K562 (cell line): ENCODE measurements at regions not wholly inside any gene's neighbourhood (a gene's known extent, or its start where the extent isn't known, plus 50 kb on each side); places are given as distances from the start of the nearest gene placed in this dataset.

Experiments
- ATAC-seq: fragments of 200-7000 bp; cut with Tn5 transposase; 3 replicates; pipeline ENCODE4 v1.9.1; 2020; ENCODE audit warnings: moderate library complexity
- BruUV-seq: library from RNA; stranded (reverse); fragments of 400-500 nt; replicated peaks from 2 replicates; lab custom pipeline; 2021; lab: Mats Ljungman, UMichigan
- CTCF ChIA-PET: fragments of 300-600 bp; formaldehyde crosslinking; extraction: SDS; loops from one replicate; lab custom pipeline; 2021; ENCODE audit warnings: low intra/inter-chr PET ratio; lab: Yijun Ruan, JAX
- POLR2A ChIA-PET: fragments of 300-600, 350-650 bp; sonication (Branson Sonifier 250); formaldehyde crosslinking; extraction: SDS; loops from one replicate; lab custom pipeline; 2021; ENCODE audit warnings: antibody characterized with exemption, inconsistent platforms; lab: Yijun Ruan, JAX
- DNase-seq, 4 experiments: peaks; one replicate each; pipeline versions ENCODE4 v3.0.0 to v3.0.0-alpha.2; 2011 to 2018; ENCODE audit warnings: low spot score in 3 of 4, mixed read lengths in 3 of 4; ENCODE audit errors: extremely low read depth in 1 of 4
- FAIRE-seq: peaks from 2 replicates; lab custom pipeline; 2011; peaks lifted over from hg19 to GRCh38; lab: Jason Lieb, UNC
- H2AFZ ChIP-seq: 2 replicates; pipeline ENCODE4 v1.6.0; 2011; ENCODE audit warnings: low read depth, low read length, control low read depth, inconsistent platforms
- H3K27ac ChIP-seq: fragments of 200-600 bp; 3 replicates; pipeline ENCODE4 v1.8.0; 2011; ENCODE audit warnings: low read depth, mild to moderate bottlenecking, control low read depth, inconsistent platforms, low read length, moderate library complexity, mixed read lengths; ENCODE audit errors: extremely low read depth
- H3K27me3 ChIP-seq, 2 experiments: fragments of 300-600 bp in 1 of 2; 2 replicates in 1 of 2; 3 replicates in 1 of 2; pipeline versions ENCODE4 v1.6.0 to v1.8.0; 2011; ENCODE audit warnings: inconsistent platforms in 2 of 2, low read length in 2 of 2, mild to moderate bottlenecking in 1 of 2, mixed read lengths in 1 of 2, moderate library complexity in 1 of 2; ENCODE audit not compliant: control insufficient read depth in 2 of 2, insufficient read depth in 2 of 2
- H3K36me3 ChIP-seq: fragments of 300-600 bp; 3 replicates; pipeline ENCODE4 v1.8.0; 2011; ENCODE audit warnings: mild to moderate bottlenecking, low read length, inconsistent platforms; ENCODE audit not compliant: control insufficient read depth, insufficient read depth
- H3K4me1 ChIP-seq, 2 experiments: fragments of 200-600 bp in 1 of 2; replicated peaks in 1 of 2; 2 replicates in 1 of 2; 3 replicates in 1 of 2; pipeline versions ENCODE4 v1.5.1 to v1.8.0; 2011; ENCODE audit warnings: inconsistent platforms in 2 of 2, low read length in 2 of 2, mild to moderate bottlenecking in 1 of 2, mixed read lengths in 1 of 2, moderate library complexity in 1 of 2; ENCODE audit not compliant: control insufficient read depth in 2 of 2, insufficient read depth in 2 of 2
- H3K4me2 ChIP-seq: 2 replicates; pipeline ENCODE4 v1.6.1; 2011; ENCODE audit warnings: low read length, control low read depth, inconsistent platforms, mixed read lengths; ENCODE audit not compliant: insufficient read depth
- H3K4me3 ChIP-seq: fragments of 200-600 bp; sonication (generic), shearing (Covaris generic); 2 replicates; pipeline ENCODE4 v1.5.1; 2016; ENCODE audit warnings: control low read depth, inconsistent platforms
- H3K79me2 ChIP-seq: fragments of 200-600 bp; 3 replicates; pipeline ENCODE4 v1.8.0; 2011; ENCODE audit warnings: low read length, inconsistent platforms; ENCODE audit not compliant: control insufficient read depth, insufficient read depth
- H3K9ac ChIP-seq, 2 experiments: 2 replicates each; pipeline versions ENCODE4 v1.6.0 to v1.6.1; 2011; ENCODE audit warnings: low read depth in 2 of 2, low read length in 2 of 2, control low read depth in 1 of 2, inconsistent platforms in 1 of 2, mild to moderate bottlenecking in 1 of 2, mixed read lengths in 1 of 2; ENCODE audit not compliant: insufficient read depth in 1 of 2
- H3K9me1 ChIP-seq: one replicate; pipeline ENCODE4 v1.6.0; 2011; ENCODE audit warnings: inconsistent platforms, mild to moderate bottlenecking, low read length, moderate library complexity; ENCODE audit not compliant: control insufficient read depth, insufficient read depth
- H3K9me3 ChIP-seq: replicated peaks from 2 replicates; pipeline ENCODE4 v1.5.1; 2011; ENCODE audit warnings: low read depth, low read length, inconsistent platforms; ENCODE audit not compliant: control insufficient read depth, insufficient read depth
- H4K20me1 ChIP-seq: replicated peaks from 2 replicates; pipeline ENCODE4 v1.6.1; 2011; ENCODE audit warnings: low read length, inconsistent platforms, mixed read lengths; ENCODE audit not compliant: control insufficient read depth, insufficient read depth
- ATF7 ChIP-seq: fragments of 450-650 bp; IDR thresholded peaks from 2 replicates; pipeline ENCODE4 v1.7.1; 2014; ENCODE audit warnings: mild to moderate bottlenecking, moderate library complexity
- BCLAF1 ChIP-seq, 2 experiments: fragments of 450-650 bp in 1 of 2; IDR thresholded peaks; 2 replicates each; pipeline ENCODE4 v1.6.1; 2011 to 2017; ENCODE audit warnings: low read depth in 2 of 2, antibody characterized with exemption in 1 of 2, borderline replicate concordance in 1 of 2, low read length in 1 of 2, mild to moderate bottlenecking in 1 of 2, mixed read lengths in 1 of 2; ENCODE audit not compliant: control insufficient read depth in 1 of 2
- HDAC6 ChIP-seq: IDR thresholded peaks from 2 replicates; pipeline ENCODE4 v1.6.1; 2012; ENCODE audit warnings: low read depth, mild to moderate bottlenecking, control low read depth, inconsistent platforms, low read length, moderate library complexity
- MITF ChIP-seq: IDR thresholded peaks from 2 replicates; pipeline ENCODE4 v1.6.1; 2014; ENCODE audit warnings: antibody characterized with exemption
- SMC3 ChIP-seq: conservative IDR thresholded peaks from 2 replicates; pipeline ENCODE4 v1.6.1; 2011; ENCODE audit warnings: low read depth, low read length, improper control_type of control experiment; ENCODE audit not compliant: insufficient read depth
- THAP7 ChIP-seq: fragments of 250-450 bp; sonication (Bioruptor Pico); IDR thresholded peaks from 2 replicates; pipeline ENCODE4 v1.5.0; 2021
- XRCC4 ChIP-seq: IDR thresholded peaks from one replicate; pipeline ENCODE4 v1.6.1; 2011; ENCODE audit not compliant: insufficient read depth, insufficient read length; ENCODE audit errors: extremely low read depth
- ZNF282 ChIP-seq: sonication (generic); formaldehyde crosslinking; IDR thresholded peaks from 2 replicates; pipeline ENCODE4 v1.8.1; 2023; ENCODE audit warnings: missing genetic modification reagents
- WGBS: fragments of 100-300 bp; shearing (Covaris generic); methylation state at CpG from one replicate; pipeline ENCODE4 v1.1.6; 2016; ENCODE audit warnings: low coverage, mixed read lengths; ENCODE audit not compliant: insufficient coverage; ENCODE audit errors: missing lambda C conversion rate; 5-methylcytosine and 5-hydroxymethylcytosine counted together
- in situ Hi-C: fragments of 300-500 bp; cut with MboI; formaldehyde crosslinking; loops from 4 replicates; pipeline ENCODE4 v1.15.0; 2018; ENCODE audit warnings: inconsistent platforms, mixed read lengths
- intact Hi-C: fragments of 100-400 bp; cut with micrococcal nuclease; formaldehyde crosslinking; loops from 2 replicates; pipeline ENCODE4 v1.14.2; 2022

- no peak overlapping the region for H3K4me3 ChIP-seq
- peaks cover 22 to 29% of the 10 kb centered on the region in 2 experiments for H3K27me3 ChIP-seq
- intact Hi-C loops: no loop called here
- POLR2A ChIA-PET: interaction anchor here (0.6 kb wide), 1 partner anchor 1931 kb away, joined by 3 read pairs; no protein-coding TSS in a partner anchor
- no peak for DNase-seq
- H3K27ac ChIP-seq: no peak overlapping the region
- H3K9ac ChIP-seq: no peak overlapping the region
- H4K20me1 ChIP-seq: no peaks in the 10 kb centered on the region
- 0 out of 2 replicates have a peak, but pooled peaks have one; percentile 15 for TF ChIP-seq ATF7
- no peak for TF ChIP-seq HDAC6
- TF ChIP-seq, all 486 proteins: peak for 1
- in situ Hi-C loops: no loop called here
- WGBS: under 1% methylated on average over 10 of the region's 10 CpGs
- no TSS peak for BruUV-seq
- FAIRE-seq (no peak), ATAC-seq (peak; percentile 23; the same call in 1 of the 3 replicates)
- H3K4me2 ChIP-seq: no peak overlapping the region
- H3K9me3 ChIP-seq: no peaks in the 10 kb centered on the region
- CTCF ChIA-PET: no interaction called here
- no peaks in the 10 kb centered on the region for H3K36me3 ChIP-seq
- no peak overlapping the region for H2AFZ ChIP-seq
- H3K79me2 ChIP-seq: no peaks in the 10 kb centered on the region
- H3K9me1 ChIP-seq: no peaks in the 10 kb centered on the region
- no peaks in the 10 kb centered on the region; a peak in 2 of 5 replicates for H3K4me1 ChIP-seq
Observed at GRCh38 chr7:25455683-25456251, 227.5 kb upstream of the NPVF start.

- H3K4me2 ChIP-seq: no peak overlapping the region
- no peak overlapping the region for H3K9ac ChIP-seq
- DNase-seq: no peak
- no peak overlapping the region for H3K4me3 ChIP-seq
- ChIA-PET POLR2A (interaction anchor here (0.6 to 1.1 kb wide), 2 partner anchors 17 to 1930 kb away, joined by 3 read pairs; no protein-coding TSS in a partner anchor), CTCF (no interaction called here)
- H3K9me3 ChIP-seq: no peaks in the 10 kb centered on the region
- intact Hi-C loops: no loop called here
- no peaks in the 10 kb centered on the region for H4K20me1 ChIP-seq
- no peak overlapping the region for H3K27ac ChIP-seq
- no peaks in the 10 kb centered on the region for H3K79me2 ChIP-seq
- no peak for ATAC-seq
- in situ Hi-C loops: no loop called here
- no peak overlapping the region for H2AFZ ChIP-seq
- no peak for FAIRE-seq
- no peaks in the 10 kb centered on the region; a peak in 2 of 5 replicates for H3K4me1 ChIP-seq
- H3K36me3 ChIP-seq: no peaks in the 10 kb centered on the region
- WGBS: 2% methylated on average over 8 of the region's 8 CpGs
- peaks cover 23 to 29% of the 10 kb centered on the region in 2 experiments for H3K27me3 ChIP-seq
- no TSS peak for BruUV-seq
- H3K9me1 ChIP-seq: no peaks in the 10 kb centered on the region
- TF ChIP-seq MITF: no peak
- TF ChIP-seq BCLAF1 (IDR thresholded peaks at IDR 0.05; ENCODE audit: borderline replicate concordance in 1 of 2, control insufficient read depth in 1 of 2, low read depth in 2 of 2, low read length in 1 of 2): no peak
- TF ChIP-seq XRCC4: no peak
- no peak for TF ChIP-seq SMC3
- TF ChIP-seq THAP7 (CRISPR knock-in tag): no peak
- no peak for TF ChIP-seq ZNF282 (CRISPR knock-in tag)
Observed at GRCh38 chr7:25456467-25457171, 228.3 kb upstream of the NPVF start.
